Small intestine (tissue), 7 donors: ENCODE measurements at regions not wholly inside any gene's neighbourhood (a gene's known extent, or its start where the extent isn't known, plus 50 kb on each side); places are given as distances from the start of the nearest gene placed in this dataset.

ENCODE experiments used
- DNase-seq, 2 donors: peaks; one replicate each; pipeline versions ENCODE4 v3.0.0 to v3.0.0-alpha.2; 2013
- FAIRE-seq: peaks from 2 replicates; lab custom pipeline; 2012; peaks lifted over from hg19 to GRCh38; lab: Jason Lieb, UNC
- H3K27ac ChIP-seq, 3 donors: one replicate each; pipeline ENCODE4 v1.5.1; 2013; ENCODE audit warnings: low read length in 2 of 3, mild to moderate bottlenecking in 2 of 3, control low read depth in 1 of 3, inconsistent platforms in 1 of 3, low read depth in 1 of 3, moderate library complexity in 1 of 3
- H3K27me3 ChIP-seq, 3 donors: one replicate each; pipeline ENCODE4 v1.6.1; 2013; ENCODE audit warnings: low read length in 3 of 3, inconsistent platforms in 1 of 3; ENCODE audit not compliant: control insufficient read depth in 3 of 3, insufficient read depth in 3 of 3
- H3K36me3 ChIP-seq, 3 donors: one replicate each; pipeline ENCODE4 v1.6.1; 2013; ENCODE audit warnings: low read length in 3 of 3, inconsistent platforms in 1 of 3, low read depth in 1 of 3, mild to moderate bottlenecking in 1 of 3, moderate library complexity in 1 of 3; ENCODE audit not compliant: control insufficient read depth in 3 of 3, insufficient read depth in 2 of 3
- H3K4me1 ChIP-seq, 3 donors: one replicate each; pipeline ENCODE4 v1.6.1; 2013; ENCODE audit warnings: low read length in 2 of 3, inconsistent platforms in 1 of 3, low read depth in 1 of 3, mild to moderate bottlenecking in 1 of 3, moderate library complexity in 1 of 3; ENCODE audit not compliant: control insufficient read depth in 3 of 3, insufficient read depth in 2 of 3
- H3K4me3 ChIP-seq, 3 donors: one replicate each; pipeline ENCODE4 v1.5.1; 2013; ENCODE audit warnings: low read length in 3 of 3, control low read depth in 1 of 3, inconsistent platforms in 1 of 3, low read depth in 1 of 3, mild to moderate bottlenecking in 1 of 3, moderate library complexity in 1 of 3
- H3K9me3 ChIP-seq, 2 donors: one replicate each; pipeline ENCODE4 v1.6.1; 2013; ENCODE audit warnings: low read depth in 1 of 2, low read length in 1 of 2; ENCODE audit not compliant: control insufficient read depth in 2 of 2, insufficient read depth in 1 of 2
- WGBS, 3 donors: extraction: QIAGEN DNeasy Blood & Tissue Kit; methylation state at CpG; one replicate each; pipeline ENCODE4 v1.1.7; 2013; 5-methylcytosine and 5-hydroxymethylcytosine counted together
- donor health status: healthy with polysubstance abuse.
- donor health status: control.
- donor health status: control.
- donor health status: Bipolar disorder and iron deficiency.
- donor health status: healthy.

GRCh38 chr10:55232553-55232952 lies 431.5 kb upstream of the PCDH15 start:
- WGBS, 3 donors, result 11 to 58% (median 32%) methylated on average over 1 of the region's 1 CpG
- Histone ChIP-seq H3K27me3 (no peaks in the 10 kb centered on the region), H3K9me3 (no peaks in the 10 kb centered on the region), H3K4me1 (no peaks in the 10 kb centered on the region), H3K27ac (no peak overlapping the region), H3K36me3 (no peaks in the 10 kb centered on the region), H3K4me3 (no peak overlapping the region)
- FAIRE-seq, result no peak
- DNase-seq, result peak in 1 of 2 donors; percentile 20

GRCh38 chr10:55227967-55228366 lies 426.9 kb upstream of the PCDH15 start:
- Histone ChIP-seq H3K36me3 (no peaks in the 10 kb centered on the region), H3K27ac (no peak overlapping the region), H3K27me3 (no peaks in the 10 kb centered on the region), H3K4me1 (no peaks in the 10 kb centered on the region), H3K9me3 (no peaks in the 10 kb centered on the region), H3K4me3 (no peak overlapping the region)
- FAIRE-seq (no peak), DNase-seq (no peak)
- 51 to 87% (median 83%) methylated on average over 1 of the region's 1 CpG for WGBS, 3 donors

GRCh38 chr10:55224007-55224781 lies 423.2 kb upstream of the PCDH15 start:
- DNase-seq (no peak), FAIRE-seq (no peak)
- H3K4me1 ChIP-seq, result no peaks in the 10 kb centered on the region
- H3K9me3 ChIP-seq, result no peaks in the 10 kb centered on the region
- H3K36me3 ChIP-seq, result no peaks in the 10 kb centered on the region
- no peaks in the 10 kb centered on the region for H3K27me3 ChIP-seq
- no peak overlapping the region for H3K4me3 ChIP-seq
- 79 to 88% (median 83%) methylated on average over 5 of the region's 5 CpGs for WGBS, 3 donors
- H3K27ac ChIP-seq, result no peak overlapping the region

GRCh38 chr10:55223352-55223751 lies 422.3 kb upstream of the PCDH15 start:
- DNase-seq (no peak), FAIRE-seq (no peak)
- Histone ChIP-seq H3K36me3 (no peaks in the 10 kb centered on the region), H3K27ac (no peak overlapping the region), H3K4me1 (no peaks in the 10 kb centered on the region), H3K9me3 (no peaks in the 10 kb centered on the region), H3K4me3 (no peak overlapping the region), H3K27me3 (no peaks in the 10 kb centered on the region)
- 59 to 74% (median 62%) methylated on average over 2 of the region's 2 CpGs for WGBS, 3 donors

- no peak overlapping the region for H3K4me3 ChIP-seq
- no peaks in the 10 kb centered on the region for H3K9me3 ChIP-seq
- no peaks in the 10 kb centered on the region for H3K36me3 ChIP-seq
- DNase-seq (no peak), FAIRE-seq (no peak)
- no peaks in the 10 kb centered on the region for H3K27me3 ChIP-seq
- no peak overlapping the region for H3K27ac ChIP-seq
- no peaks in the 10 kb centered on the region for H3K4me1 ChIP-seq
These were observed 419.9 kb upstream of the PCDH15 start for GRCh38 chr10:55220975-55221374.

GRCh38 chr10:55215699-55216098 lies 414.7 kb upstream of the PCDH15 start:
- Histone ChIP-seq H3K4me3 (no peak overlapping the region), H3K27me3 (no peaks in the 10 kb centered on the region), H3K27ac (no peak overlapping the region), H3K4me1 (no peaks in the 10 kb centered on the region), H3K36me3 (no peaks in the 10 kb centered on the region), H3K9me3 (no peaks in the 10 kb centered on the region)
- WGBS, 3 donors, result 80 to 87% (median 84%) methylated on average over 1 of the region's 1 CpG
- DNase-seq, result no peak
- FAIRE-seq, result no peak

- no peak for FAIRE-seq
- WGBS, 3 donors, result 65 to 87% (median 85%) methylated on average over 1 of the region's 1 CpG
- H3K27me3 ChIP-seq, result no peaks in the 10 kb centered on the region
- DNase-seq, result no peak
- H3K36me3 ChIP-seq, result no peaks in the 10 kb centered on the region
- H3K4me1 ChIP-seq, result no peaks in the 10 kb centered on the region
- no peak overlapping the region for H3K4me3 ChIP-seq
- H3K9me3 ChIP-seq, result no peaks in the 10 kb centered on the region
- no peak overlapping the region for H3K27ac ChIP-seq
These were observed 413.6 kb upstream of the PCDH15 start for GRCh38 chr10:55214608-55215007.

- Histone ChIP-seq H3K4me1 (no peaks in the 10 kb centered on the region), H3K27me3 (no peaks in the 10 kb centered on the region), H3K4me3 (no peak overlapping the region), H3K9me3 (no peaks in the 10 kb centered on the region), H3K27ac (no peak overlapping the region), H3K36me3 (no peaks in the 10 kb centered on the region)
- no peak for DNase-seq
- FAIRE-seq, result no peak
These were observed 411.0 kb upstream of the PCDH15 start for GRCh38 chr10:55212051-55212450.

GRCh38 chr10:55203874-55204273 lies 402.8 kb upstream of the PCDH15 start:
- no peak overlapping the region for H3K4me3 ChIP-seq
- no peaks in the 10 kb centered on the region for H3K36me3 ChIP-seq
- DNase-seq, result no peak
- H3K27ac ChIP-seq, result no peak overlapping the region
- no peaks in the 10 kb centered on the region for H3K27me3 ChIP-seq
- FAIRE-seq, result peak; percentile 95
- no peaks in the 10 kb centered on the region for H3K4me1 ChIP-seq
- H3K9me3 ChIP-seq, result no peaks in the 10 kb centered on the region
